GM21447 (cell line): ENCODE measurements at regions not wholly inside any gene's neighbourhood (a gene's known extent, or its start where the extent isn't known, plus 50 kb on each side); places are given as distances from the start of the nearest gene placed in this dataset.
"Not testable (repeated sequence)": the region's sequence is repeated elsewhere in the genome, so short reads cannot be mapped to it uniquely, and the experiment has no call there.

Source experiments
- ATAC-seq: cut with Tn5 transposase; IDR thresholded peaks from one replicate; pipeline ENCODE4 v1.9.1; 2021; ENCODE audit not compliant: unreplicated experiment

DNA sequence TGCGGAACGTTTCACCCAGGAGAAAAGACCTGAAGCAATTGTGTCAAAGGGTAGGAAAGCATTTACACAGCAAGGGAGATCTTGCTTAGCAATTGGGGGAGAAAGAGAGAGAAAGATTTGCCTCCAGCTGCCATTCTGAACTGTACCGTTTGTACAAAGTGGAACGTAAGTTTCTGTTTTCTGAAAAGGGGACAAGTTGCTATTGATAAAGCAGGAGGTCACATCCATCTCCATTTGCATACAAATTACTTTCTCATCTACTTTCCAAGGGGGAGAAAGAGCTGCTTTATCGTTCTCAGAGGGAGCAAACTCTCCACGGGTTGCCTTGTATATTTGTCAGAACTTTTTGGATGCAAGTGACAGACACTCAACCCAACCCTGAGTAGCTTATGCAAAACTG is 92.0 kb upstream of the CARD11 start:
- ATAC-seq: no peak

GRCh38 chr7:3138206-3138605 is 94.5 kb upstream of the CARD11 start:
- no peak for ATAC-seq

- no peak for ATAC-seq
Measured at GRCh38 chr7:3138997-3139396, 95.3 kb upstream of the CARD11 start.

DNA sequence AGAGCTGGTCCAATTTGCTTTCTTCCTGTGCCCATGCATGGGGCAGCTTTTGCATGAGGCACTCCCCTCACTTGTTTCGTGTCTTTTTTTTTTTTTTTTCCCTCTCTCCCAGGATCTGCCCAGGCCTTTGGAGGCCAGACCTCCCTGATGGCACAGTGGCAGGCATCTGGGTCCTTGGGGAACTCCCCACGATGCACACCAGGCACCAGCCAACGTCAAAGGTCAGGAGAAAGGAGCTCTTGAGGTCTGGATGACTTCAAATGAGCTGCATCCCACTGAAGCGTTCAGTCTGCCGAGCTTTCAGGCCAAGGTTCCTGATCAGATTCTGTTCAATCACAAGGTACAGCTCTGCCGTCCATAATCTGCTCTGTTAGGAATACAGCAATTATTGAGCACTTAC is 97.2 kb upstream of the CARD11 start:
- no peak for ATAC-seq

GRCh38 chr7:3141326-3141725 is 97.7 kb upstream of the CARD11 start:
- no peak for ATAC-seq

GRCh38 chr7:3143869-3144775 is 100.5 kb upstream of the CARD11 start:
- ATAC-seq: no peak

DNA sequence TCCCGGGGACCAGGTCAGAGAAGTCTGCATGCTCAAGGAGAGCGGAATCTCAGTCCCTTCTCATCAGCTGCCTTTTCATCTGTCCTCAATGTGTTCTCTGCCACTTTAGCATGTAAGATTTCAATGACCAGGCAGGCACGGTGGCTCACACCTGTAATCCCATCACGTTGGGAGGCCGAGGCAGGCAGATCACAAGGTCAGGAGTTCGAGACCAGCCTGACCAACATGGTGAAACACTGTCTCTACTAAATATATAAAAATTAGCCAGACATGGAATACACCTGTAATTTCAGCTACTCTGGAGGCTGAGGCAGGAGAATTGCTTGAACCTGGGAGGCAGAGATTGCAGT is 101.1 kb upstream of the CARD11 start:
- not testable (repeated sequence) for ATAC-seq

DNA sequence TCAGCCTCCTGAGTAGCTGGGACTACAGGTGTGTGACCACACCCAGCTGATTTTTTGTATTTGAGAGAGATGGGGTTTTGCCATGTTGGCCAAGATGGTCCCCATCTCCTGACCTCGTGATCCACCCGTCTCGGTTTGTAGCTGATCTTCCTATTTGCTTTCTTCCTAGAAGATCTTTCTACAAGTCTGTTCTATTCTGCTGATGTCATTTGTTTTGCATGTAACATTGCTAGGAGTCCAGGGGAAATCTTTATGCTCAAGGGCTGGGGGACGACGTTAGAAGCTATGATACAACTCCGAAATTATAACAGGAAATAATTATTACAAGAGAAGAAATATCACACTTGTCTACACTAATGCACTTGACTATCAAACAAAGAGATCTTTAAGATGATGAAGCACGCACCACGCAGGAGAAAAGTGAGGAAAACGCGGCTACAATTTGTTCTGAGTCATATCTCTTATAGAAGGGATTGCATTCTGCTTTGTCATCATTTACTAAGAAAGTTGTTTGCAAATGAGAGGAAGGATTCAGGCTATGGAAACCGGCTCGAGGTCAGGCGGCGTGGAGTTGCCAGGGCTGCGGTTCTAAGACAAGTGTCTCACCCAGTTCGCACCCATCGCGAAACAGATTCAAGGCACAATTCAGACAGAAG is 103.0 kb upstream of the CARD11 start:
- no peak for ATAC-seq

GRCh38 chr7:3148471-3148870 is 104.8 kb upstream of the CARD11 start:
- not testable (repeated sequence) for ATAC-seq

DNA sequence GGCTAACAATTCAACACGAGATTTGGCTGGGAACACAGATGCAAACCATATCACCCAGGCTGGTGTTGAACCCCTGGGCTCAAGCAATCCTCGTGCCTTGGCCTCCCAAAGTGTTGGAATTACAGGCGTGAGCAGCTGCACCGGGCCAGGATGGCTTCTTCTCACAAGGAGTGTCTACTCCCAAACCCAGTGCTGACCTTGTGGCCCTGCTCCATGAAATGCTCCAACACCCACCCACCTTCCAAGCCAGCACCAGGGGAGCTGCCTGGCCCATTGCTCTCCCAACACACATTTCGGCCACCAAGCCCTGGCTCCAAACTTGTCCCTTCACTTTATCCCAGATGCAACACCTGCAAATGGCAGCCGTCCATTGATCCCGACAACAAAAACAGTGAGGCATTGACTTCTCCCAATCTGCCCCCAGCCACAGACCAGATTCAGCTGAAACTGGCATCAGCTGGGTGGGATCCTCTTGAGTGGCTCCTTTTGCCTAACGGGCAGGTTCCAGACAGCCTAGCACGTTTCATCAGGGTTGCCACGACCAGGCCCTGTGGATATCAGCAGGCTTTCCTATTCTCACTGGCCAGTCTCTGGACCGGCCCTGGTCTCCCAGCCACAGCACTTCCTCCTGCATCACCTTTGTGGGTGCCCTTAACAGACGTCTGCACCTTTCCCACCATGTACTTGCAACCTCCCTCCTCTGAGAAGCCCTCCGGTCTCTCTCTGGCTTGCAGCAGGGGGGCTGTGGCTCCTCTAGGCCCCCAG is 105.7 kb upstream of the CARD11 start:
- ATAC-seq: no peak

DNA sequence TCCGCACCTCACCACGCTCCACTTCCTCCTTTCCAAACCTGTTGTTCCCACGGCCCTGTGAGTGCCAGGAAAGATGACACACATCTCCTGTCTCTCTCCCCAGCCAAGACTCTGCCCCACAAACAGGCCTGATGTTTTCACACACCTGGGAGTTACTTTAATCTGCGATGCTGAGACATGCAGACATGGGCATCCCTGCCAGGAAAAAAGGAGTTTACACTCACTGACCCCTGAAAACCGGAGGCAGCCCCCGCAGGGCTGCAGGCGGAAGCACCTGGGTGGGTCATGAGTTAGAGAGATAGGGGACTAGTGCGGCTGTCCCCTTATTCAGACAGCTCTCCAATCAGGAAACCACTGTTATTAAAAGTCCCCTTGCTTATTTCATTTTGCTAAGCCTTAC is 106.4 kb upstream of the CARD11 start:
- no peak for ATAC-seq

GRCh38 chr7:3151784-3152183 is 108.1 kb upstream of the CARD11 start:
- no peak for ATAC-seq

- no peak for ATAC-seq
Measured at GRCh38 chr7:3152714-3153113, 109.0 kb upstream of the CARD11 start.

DNA sequence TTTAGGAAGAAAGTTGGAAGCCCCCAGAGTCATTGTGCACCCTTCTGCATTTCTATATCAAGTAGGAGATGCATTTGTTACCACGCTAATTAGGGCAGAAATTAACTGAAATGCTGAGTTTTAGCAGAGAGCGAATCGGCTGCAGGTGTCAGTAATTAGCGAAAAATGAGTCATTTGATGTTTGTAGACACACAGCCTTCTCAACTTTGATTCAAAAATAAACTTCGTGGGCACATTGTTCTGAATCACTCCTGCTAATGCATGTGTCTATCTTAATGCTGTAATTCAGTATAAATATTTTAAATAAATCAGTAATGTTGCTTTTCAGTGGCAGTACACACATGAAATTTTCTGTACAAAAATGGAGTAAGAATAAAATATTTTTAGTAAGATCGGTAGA is 109.5 kb upstream of the CARD11 start:
- no peak for ATAC-seq

- ATAC-seq: no peak
Measured at GRCh38 chr7:3154317-3154716, 110.7 kb upstream of the CARD11 start.

GRCh38 chr7:3154881-3155494 is 111.3 kb upstream of the CARD11 start:
- peak; percentile 55 for ATAC-seq

GRCh38 chr7:3156508-3156907 is 112.8 kb upstream of the CARD11 start:
- no peak for ATAC-seq

DNA sequence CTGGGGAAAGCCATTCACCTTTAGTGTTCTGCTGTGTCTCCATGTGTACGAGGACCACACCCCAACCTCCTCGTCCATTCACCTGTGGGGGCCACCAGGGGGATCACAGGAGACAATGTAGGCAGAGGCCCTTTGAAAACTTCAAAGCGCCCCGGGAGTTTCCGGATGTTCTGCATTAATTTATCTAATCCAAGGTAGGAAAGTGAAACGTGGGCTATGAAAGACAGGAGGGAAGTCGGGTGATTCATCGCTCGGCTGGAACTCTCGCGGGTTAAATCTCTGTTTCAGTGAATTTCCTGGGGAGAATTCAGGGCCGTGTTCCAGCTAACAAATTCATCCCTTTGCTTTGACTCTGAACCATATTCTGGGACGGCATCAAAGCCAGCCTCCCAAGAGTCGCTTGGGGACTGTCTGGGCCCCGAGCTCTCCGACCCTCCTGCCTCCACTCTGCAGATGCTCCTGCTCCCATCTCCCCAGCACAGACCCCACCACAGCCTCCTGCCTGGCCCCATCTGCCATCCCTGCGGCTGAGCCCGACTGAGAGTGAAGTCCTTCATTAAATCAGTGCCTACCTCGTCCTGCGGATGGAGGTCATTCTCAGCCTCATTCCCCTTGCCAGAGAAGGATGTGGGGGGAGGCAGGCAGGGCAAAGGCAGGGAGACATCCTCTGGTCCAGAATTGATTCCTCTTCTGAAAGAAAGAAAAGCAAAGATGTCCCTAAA is 114.1 kb upstream of the CARD11 start:
- no peak for ATAC-seq

GRCh38 chr7:3158341-3158760 is 114.7 kb upstream of the CARD11 start:
- ATAC-seq: no peak

GRCh38 chr7:3159039-3159438 is 115.4 kb upstream of the CARD11 start:
- no peak for ATAC-seq

DNA sequence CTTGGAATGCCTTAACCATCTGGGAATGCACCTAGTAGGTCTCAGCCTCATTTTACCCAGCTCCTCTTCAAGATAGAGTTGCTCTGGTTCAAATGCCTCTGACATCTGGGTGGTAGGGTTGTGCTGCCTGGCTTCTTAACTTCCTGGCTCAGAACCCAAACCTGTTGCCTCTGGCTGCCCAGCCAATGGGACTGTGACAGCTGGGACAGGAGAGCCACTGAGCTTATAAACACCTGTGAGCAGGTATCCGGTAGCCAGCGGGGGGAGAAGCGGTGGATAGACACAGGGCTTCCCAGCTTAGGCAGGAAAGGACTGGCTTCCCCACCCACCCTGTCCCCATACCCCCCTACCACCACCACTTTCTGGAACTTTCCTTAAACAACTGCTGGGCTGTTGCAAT is 115.8 kb upstream of the CARD11 start:
- no peak for ATAC-seq
